Renal pelvis (tissue), 1 donor: ENCODE measurements at regions not wholly inside any gene's neighbourhood (a gene's known extent, or its start where the extent isn't known, plus 50 kb on each side); places are given as distances from the start of the nearest gene placed in this dataset.
"Not testable (repeated sequence)": the region's sequence is repeated elsewhere in the genome, so short reads cannot be mapped to it uniquely, and the experiment has no call there.

Source experiments
- DNase-seq: peaks from one replicate; pipeline ENCODE4 v3.0.0-alpha.2; 2013

GRCh38 chr15:31217566-31218270, 108.9 kb upstream of the KLF13 start:
- no peak for DNase-seq

DNA sequence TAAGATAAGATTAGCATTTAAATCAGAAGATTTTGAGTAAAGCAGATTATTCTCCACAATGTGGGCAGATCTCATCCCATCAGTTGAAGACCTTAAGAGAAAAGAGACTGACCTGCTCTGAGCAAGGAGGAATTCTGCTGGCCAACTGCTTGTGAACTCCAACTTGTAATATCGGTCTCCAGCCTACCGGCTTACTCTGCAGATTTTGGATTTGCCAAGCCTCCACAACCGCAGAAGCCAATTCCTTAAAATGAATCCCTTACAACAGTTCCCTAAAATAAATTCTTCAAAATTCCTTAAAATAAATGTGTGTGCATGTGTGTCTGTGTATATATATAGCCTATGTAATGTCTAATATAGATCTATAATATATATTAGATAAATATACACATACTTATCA, 107.4 kb upstream of the KLF13 start:
- DNase-seq: no peak

GRCh38 chr15:31221936-31222515, 104.6 kb upstream of the KLF13 start:
- DNase-seq: no peak

DNA sequence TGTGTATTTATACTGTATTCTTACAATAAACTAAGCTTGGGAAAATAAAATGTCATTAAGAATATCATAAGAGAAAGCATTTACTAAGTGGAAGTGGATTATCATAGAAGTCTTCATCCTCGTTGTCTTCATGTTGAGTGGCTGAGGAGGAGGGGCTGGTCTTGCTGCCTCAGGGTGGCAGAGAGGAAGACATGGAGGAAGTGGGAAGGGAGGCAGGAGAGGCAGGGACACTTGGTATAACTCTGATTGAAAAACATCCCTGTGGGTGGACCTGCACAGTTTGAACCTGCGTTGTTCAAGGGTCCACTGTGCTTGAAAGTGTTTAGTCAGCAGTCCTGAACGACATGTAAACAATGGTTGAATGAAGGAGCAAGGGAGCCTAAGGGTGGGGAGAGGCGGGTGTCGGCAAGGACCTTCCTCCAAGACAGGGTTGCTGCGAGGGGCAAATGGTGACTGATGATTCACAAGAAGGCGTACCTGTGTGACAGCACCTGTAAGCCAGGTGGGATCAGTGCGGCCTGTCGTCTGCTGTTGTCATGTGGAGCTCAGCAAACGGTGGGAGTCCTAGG, 103.8 kb upstream of the KLF13 start:
- no peak for DNase-seq

DNA sequence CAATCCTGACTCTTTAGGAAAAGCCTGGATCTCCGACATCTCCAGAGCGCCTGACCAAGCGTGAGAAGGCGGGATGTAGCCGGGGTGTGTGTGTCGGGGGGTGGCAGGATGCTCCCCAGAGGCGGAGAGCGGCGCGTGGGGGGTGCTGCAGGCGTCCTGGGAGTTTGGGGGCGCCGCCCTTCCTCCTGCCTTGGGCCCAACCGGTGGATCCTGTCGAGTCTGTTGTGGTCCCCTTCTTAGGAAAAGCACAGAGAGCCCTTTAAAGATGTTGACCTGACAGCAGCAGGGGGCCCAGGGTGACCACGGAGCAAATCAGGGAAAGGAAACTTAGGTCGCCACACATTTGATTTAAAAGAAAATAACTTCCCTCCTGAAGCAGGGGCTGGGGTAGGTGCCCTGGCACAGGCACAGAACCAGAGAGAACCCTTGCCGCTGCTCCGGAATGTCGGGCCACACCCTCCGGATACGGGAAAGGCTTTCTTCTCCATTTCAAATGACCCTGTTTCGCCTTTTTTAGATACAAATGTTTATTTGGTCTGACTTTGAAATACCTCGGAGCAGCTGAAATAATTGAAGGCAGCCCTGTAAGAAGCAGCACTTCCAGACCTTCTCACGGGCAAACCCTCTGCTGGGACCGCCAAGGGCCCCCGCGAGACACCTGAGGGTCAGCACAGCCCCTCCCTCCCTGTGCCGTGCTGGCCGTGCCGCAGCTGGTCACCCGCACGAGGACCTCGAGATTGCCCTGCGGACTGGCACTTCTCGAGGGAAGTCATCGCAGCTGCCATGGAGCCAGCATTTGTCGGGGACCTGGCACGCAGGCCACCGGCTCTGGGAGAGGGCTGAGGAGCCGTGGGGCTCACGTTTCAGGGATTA, 102.9 kb upstream of the KLF13 start:
- DNase-seq: no peak

DNA sequence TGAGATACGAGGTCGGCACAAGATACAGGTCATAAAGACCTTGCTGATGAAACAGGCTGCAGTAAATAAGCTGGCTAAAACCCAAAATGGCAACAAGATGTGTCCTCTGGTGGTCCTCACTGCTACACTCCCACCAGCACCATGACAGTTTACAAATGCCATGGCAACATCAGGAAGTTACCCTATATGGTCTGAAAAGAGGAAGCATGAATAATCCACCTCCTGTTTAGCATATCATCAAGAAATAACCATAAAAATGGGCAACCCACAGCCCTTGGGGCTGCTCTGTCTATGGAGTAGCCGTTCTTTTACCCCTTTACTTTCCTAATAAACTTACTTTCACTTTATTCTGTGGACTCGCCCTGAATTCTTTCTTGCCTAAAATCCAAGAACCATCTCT, 102.0 kb upstream of the KLF13 start:
- not testable (repeated sequence) for DNase-seq

GRCh38 chr15:31225356-31225955, 101.2 kb upstream of the KLF13 start:
- DNase-seq: no peak

GRCh38 chr15:31226021-31226420, 100.6 kb upstream of the KLF13 start:
- no peak for DNase-seq

DNA sequence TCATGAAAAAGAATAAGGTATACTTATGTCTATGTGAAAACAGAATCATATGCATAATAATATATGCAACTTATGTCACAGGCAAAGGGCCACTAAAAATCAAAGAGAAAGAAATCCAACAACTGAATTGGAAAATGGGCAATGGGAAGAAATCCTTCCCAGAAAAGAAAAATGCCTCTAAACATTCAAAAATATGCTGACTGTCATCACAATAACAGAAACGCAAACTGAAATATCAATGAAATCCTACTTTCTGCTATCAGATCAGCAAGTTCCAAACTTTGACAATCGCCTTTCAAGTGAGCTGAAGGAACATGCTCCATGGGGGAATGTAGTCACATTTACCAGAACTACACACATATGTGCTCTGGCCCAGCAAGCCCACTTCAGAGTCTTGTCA, 99.4 kb upstream of the KLF13 start:
- DNase-seq: no peak

GRCh38 chr15:31228011-31228484, 98.6 kb upstream of the KLF13 start:
- DNase-seq: no peak

DNA sequence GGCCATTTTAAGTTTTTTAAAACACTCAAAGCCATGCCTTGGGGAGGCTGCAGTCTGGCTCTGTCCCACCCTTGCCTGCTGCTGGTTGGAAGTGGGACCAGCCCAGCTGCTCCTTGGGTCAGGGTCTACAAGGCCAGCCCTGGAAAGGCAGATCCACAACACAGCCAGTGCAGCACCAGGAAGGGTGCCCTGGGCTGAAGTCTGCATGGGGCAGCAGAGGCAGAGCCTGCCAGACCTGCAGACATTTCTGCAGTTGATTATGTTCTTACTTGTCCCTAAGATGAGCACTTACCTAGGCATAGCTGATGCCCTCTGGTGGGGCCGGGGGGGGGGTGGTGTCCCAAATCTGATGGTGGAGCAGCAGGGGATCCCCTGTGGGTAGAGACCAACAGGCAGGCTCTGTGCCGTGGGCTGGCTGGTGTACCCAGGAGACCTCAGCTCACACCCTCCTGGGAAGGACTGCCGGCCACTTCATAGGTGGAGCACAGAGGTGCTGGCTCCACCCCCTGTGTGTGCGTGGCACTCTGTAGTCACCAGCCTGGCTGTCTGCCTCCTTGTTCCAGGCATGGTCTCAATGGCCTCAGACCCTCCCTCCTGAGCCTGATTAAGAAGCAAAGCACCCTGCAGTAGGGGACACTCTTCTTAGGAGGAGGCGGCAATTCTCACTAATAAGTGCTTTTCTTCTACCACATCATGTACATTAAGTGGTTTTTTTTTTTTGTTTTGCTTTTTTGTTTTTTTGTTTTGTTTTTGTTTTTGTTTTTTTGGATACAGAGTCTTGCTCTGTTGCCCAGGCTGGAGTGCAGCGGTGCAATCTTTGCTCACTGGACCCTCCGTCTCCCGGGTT, 97.4 kb upstream of the KLF13 start:
- no peak for DNase-seq

DNA sequence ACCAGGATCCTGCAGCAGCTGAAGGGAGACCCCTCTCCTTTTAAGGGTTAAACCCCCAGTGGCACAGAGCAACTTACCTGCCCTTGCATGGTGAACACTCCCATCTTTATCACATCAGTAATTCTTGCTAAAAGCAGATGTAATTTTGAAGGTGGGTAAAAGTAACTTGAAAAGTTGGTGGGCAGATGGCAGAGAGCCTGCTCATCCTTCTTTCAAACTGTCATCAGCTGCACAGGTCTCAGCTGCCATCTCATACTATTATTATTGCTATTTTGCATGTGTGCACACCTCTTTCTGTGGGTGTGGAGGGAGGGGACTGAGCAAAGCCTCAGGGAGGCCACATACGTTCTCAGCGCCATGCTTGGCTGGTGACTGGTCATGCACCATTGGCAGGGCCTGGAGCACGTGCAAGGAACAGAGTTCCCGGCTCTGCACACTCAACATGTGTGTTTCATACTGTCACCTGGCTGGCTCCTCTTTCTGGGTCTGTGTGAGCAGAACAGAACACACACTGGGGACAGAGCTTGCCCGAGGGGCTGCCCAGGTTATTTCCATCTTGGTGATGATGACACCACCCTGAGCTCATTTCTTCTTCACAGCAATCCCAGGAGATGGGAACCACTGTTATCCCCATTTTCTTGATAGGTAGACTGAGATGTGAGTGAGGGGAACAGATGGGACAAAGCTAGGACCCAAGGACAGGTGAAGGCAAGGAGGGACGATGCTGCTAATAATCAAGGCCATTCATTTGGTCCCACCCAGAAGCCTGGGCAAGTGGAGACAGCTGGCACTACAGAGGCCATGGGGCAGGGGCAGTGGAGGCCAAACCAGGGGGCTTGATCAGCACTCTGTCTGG, 95.8 kb upstream of the KLF13 start:
- DNase-seq: no peak

DNA sequence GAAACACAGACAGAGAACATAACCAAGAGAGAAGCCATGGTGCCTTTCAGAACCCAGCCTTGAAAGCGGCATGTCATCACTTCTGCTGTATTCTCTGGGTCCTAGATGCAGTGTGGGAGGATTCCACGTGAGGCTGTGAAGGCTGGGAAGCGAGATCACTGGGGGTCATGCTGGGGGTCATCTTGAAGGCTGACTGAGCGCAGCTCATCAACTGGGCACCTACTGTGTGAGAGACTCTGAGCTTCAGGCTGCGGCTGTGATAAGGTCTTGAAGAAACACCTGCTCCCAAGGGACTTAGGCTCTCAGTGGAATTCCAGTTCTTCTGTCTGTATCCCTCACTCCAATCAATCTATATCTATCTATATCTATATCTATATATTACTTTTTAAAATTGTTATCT, 91.8 kb upstream of the KLF13 start:
- no peak for DNase-seq

DNA sequence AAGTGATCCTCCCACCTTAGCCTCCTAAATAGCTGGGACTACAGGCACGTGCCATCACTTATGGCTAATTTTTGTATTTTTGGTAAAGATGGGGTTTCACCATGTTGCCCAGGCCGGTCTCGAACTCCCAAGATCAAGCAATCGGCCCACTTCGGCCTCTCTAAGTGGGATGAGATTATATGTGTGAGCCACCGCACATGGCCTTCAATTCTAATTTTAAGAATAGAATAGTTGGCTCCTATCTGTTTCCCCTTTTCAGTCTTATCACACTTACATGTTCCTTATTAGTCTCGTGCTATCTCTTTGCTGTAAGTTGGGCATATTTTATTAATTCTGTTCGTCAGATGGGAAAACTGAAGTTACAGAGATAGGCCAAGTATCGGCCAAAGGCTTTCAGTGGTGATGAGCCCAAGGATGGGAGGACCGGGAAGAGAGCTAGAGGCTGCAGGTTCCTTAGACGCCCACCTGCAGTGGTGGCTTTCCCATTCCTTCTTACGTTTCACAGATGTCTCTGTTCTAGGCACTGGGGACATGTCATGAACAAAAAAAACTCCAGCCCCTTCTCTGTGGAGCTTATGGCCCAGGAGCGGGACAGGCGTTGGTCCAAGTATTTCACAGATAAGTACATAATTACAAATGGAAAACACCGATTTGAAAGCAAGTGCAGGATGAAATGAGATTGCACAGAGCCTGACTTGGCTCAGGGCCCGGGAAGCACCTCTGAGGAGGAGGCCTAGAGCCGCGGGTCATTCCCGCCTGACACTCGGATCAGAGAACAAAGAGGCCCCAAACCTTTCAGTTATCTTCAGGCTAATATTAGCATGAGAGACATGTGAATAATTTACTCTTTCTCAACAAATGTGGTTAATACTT, 91.1 kb upstream of the KLF13 start:
- DNase-seq: no peak

DNA sequence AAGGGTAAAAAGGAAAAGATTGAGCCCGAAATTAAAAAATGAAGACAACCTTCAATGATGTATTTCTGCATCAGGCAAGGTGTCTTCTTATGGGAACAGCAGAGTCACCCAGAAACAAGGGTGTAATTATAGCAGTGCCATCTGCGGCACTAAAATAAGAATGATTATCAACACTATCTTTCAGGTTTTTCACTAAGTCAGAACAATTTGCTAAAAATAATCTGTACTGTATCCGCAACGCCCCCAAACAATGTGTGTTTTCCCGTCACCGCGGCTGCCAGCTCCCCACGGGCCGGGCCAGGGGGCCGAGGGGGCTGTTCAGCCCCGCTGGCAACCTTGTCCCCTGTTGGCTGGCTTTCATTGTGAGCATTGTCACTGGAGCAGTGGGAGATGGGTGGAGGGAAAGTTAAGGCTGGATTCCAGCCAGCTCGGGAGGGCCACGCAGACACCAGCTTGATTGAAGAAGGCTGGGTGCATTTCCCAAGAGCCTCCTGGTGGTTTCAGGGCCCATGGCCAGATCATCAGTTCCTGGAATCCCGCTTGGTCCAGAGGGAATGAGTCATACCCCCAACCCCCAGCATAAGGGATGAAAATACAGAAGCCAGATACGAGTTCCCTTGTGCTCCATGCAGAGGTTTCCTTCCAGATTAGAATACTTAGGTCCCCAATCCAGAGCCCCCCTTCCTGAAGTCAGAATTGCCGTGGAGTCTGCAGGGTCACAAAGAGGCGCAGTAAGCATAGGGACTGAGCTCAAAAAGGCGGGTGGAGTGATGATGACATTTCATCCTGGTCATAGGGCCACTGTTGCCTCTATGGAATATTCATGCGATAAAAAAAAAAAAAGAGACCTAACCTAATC, 90.2 kb upstream of the KLF13 start:
- no peak for DNase-seq

DNA sequence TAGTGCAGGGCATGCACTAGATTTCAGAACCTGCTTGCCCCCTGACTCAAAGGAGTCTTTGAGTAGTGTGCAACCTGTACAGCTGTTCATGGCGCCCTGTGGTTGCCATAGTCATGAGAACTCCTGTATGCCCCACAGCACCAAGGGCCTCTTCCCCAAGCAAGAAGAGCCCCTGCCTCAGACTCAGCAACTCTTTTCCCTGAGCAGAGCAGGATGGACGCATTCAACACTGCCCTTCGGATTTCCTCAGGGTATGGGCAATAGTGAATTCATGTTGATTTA, 89.7 kb upstream of the KLF13 start:
- DNase-seq: no peak

DNA sequence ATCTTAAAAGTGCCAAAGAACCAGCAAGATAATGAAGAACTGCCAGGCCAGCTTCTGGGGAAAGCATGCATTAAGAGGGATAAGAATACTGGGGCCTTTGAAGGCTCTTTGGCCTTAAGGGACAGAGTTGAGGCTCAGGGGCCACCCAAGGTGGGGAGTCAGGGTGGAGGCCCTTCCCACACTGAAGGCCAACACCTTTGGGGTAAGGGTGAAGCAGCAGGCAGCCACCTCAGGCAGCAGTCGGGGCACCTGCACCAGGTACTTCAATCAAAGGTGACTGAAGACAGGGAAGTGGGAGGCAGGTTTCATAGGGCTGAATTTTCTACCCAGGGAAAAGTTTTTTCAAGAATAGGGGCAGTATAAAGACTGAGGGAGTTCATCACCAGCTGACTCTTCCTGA, 87.7 kb upstream of the KLF13 start:
- DNase-seq: no peak

DNA sequence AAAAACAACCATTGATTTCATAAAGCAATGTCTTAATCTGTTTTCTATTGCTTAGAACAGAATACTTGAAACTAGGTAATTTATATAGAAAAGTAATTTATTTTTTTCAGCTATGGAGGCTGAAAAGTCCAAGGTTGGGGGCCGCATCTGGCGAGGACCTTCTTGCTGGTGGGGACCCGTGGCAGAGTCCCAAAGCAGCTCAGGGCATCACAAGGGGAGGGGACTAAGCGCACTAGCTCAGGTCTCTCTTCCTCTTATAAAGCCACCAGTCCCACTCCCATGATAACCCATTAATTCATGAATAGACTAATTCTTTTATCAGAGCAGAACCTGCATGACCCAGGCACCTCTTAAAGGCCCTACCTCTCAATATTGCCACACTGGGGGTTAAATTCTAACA, 87.2 kb upstream of the KLF13 start:
- no peak for DNase-seq
